Endothelial cell of umbilical vein (primary cell): ENCODE measurements at regions not wholly inside any gene's neighbourhood (a gene's known extent, or its start where the extent isn't known, plus 50 kb on each side); places are given as distances from the start of the nearest gene placed in this dataset.

Experiments used
- BruUV-seq: library from RNA; stranded (reverse); fragments of 400-500 nt; replicated peaks from 2 replicates; lab custom pipeline; 2021; lab: Mats Ljungman, UMichigan
- CTCF ChIA-PET: fragments of 300-600, 350-600 bp; sonication (Branson Sonifier 250); formaldehyde crosslinking; loops from one replicate; lab custom pipeline; 2021; ENCODE audit warnings: antibody characterized with exemption, inconsistent platforms; lab: Charles Lee
- POLR2A ChIA-PET: fragments of 300-600, 350-600 bp; sonication (Branson Sonifier 250); formaldehyde crosslinking; loops from one replicate; lab custom pipeline; 2021; ENCODE audit warnings: antibody characterized with exemption, inconsistent platforms; lab: Charles Lee
- DNase-seq: peaks from one replicate; pipeline ENCODE4 v3.0.0-alpha.2; 2011; ENCODE audit warnings: low read depth, low spot score
- FAIRE-seq: peaks from 2 replicates; lab custom pipeline; 2011; peaks lifted over from hg19 to GRCh38; lab: Jason Lieb, UNC
- H2AFZ ChIP-seq: 2 replicates; pipeline ENCODE4 v1.6.0; 2012; ENCODE audit warnings: low read depth, low read length, control low read depth, inconsistent platforms
- H3K27ac ChIP-seq: 2 replicates; pipeline ENCODE4 v1.5.1; 2011; ENCODE audit warnings: low read depth, mild to moderate bottlenecking, control low read depth, low read length, moderate library complexity; ENCODE audit not compliant: insufficient read depth
- H3K27me3 ChIP-seq, 2 experiments: 2 replicates each; pipeline versions ENCODE4 v1.6.0 to v1.6.1; 2011; ENCODE audit warnings: low read length in 2 of 2, mixed read lengths in 1 of 2; ENCODE audit not compliant: control insufficient read depth in 2 of 2, insufficient read depth in 2 of 2
- H3K36me3 ChIP-seq, 2 experiments: 2 replicates in 1 of 2; 3 replicates in 1 of 2; pipeline ENCODE4 v1.5.1; 2011; ENCODE audit warnings: low read length in 2 of 2, mild to moderate bottlenecking in 1 of 2, moderate library complexity in 1 of 2; ENCODE audit not compliant: control insufficient read depth in 2 of 2, insufficient read depth in 2 of 2; ENCODE audit errors: extremely low read depth in 1 of 2
- H3K4me1 ChIP-seq: 3 replicates; pipeline ENCODE4 v1.5.1; 2011; ENCODE audit warnings: mild to moderate bottlenecking, low read length; ENCODE audit not compliant: control insufficient read depth, insufficient read depth; ENCODE audit errors: extremely low read depth
- H3K4me2 ChIP-seq: 2 replicates; pipeline ENCODE4 v1.6.1; 2011; ENCODE audit warnings: low read length, control low read depth, mixed read lengths; ENCODE audit not compliant: insufficient read depth
- H3K4me3 ChIP-seq, 3 experiments: fragments of 200-600 bp in 1 of 3; sonication (generic), shearing (Covaris generic) in 1 of 3; replicated peaks in 1 of 3; 2 replicates each; pipeline ENCODE4 v1.5.1; 2011 to 2016; ENCODE audit warnings: control low read depth in 3 of 3, low read length in 3 of 3, mild to moderate bottlenecking in 2 of 3, inconsistent platforms in 1 of 3, low read depth in 1 of 3, moderate library complexity in 1 of 3; ENCODE audit not compliant: insufficient read depth in 1 of 3
- H3K79me2 ChIP-seq: 2 replicates; pipeline ENCODE4 v1.6.0; 2012; ENCODE audit warnings: low read length, inconsistent platforms; ENCODE audit not compliant: control insufficient read depth, insufficient read depth
- H3K9ac ChIP-seq: replicated peaks from 2 replicates; pipeline ENCODE3; 2011; ENCODE audit warnings: low read length, control low read depth; ENCODE audit not compliant: insufficient read depth; ENCODE audit errors: extremely low read depth
- H3K9me1 ChIP-seq: replicated peaks from 3 replicates; pipeline ENCODE4 v1.6.0; 2011; ENCODE audit warnings: mild to moderate bottlenecking, low read length; ENCODE audit not compliant: control insufficient read depth, insufficient read depth; ENCODE audit errors: extremely low read depth
- H3K9me3 ChIP-seq: replicated peaks from 2 replicates; pipeline ENCODE4 v1.5.1; 2012; ENCODE audit warnings: low read length, inconsistent platforms; ENCODE audit not compliant: control insufficient read depth, insufficient read depth
- H4K20me1 ChIP-seq: replicated peaks from 2 replicates; pipeline ENCODE3; 2011; ENCODE audit warnings: mild to moderate bottlenecking, low read length; ENCODE audit not compliant: control insufficient read depth, insufficient read depth; ENCODE audit errors: extremely low read depth
- EZH2 ChIP-seq: IDR thresholded peaks from 2 replicates; pipeline ENCODE4 v1.6.1; 2012; ENCODE audit warnings: borderline replicate concordance, low read depth, mild to moderate bottlenecking, moderate library complexity, low read length, inconsistent platforms; ENCODE audit not compliant: severe bottlenecking
- GATA2 ChIP-seq: IDR thresholded peaks from 2 replicates; pipeline ENCODE4 v1.7.0; 2011; ENCODE audit warnings: low read depth, mild to moderate bottlenecking, moderate library complexity, mixed read lengths, low read length; ENCODE audit not compliant: insufficient read length, insufficient read depth
- JUN ChIP-seq: IDR thresholded peaks from 2 replicates; pipeline ENCODE4 v1.6.1; 2011; ENCODE audit warnings: borderline replicate concordance, low read depth; ENCODE audit not compliant: insufficient read length, insufficient read depth
- POLR2A ChIP-seq: IDR thresholded peaks from 2 replicates; pipeline ENCODE4 v1.6.1; 2012; ENCODE audit warnings: low read depth, mild to moderate bottlenecking, control low read depth, low read length
- POLR2AphosphoS5 ChIP-seq: IDR thresholded peaks from 2 replicates; pipeline ENCODE4 v1.6.1; 2012; ENCODE audit warnings: low read depth, mild to moderate bottlenecking, control low read depth, low read length, moderate library complexity; ENCODE audit not compliant: insufficient read depth
- dilution Hi-C: fragments of 300-500 bp; cut with MboI; formaldehyde crosslinking; loops from one replicate; pipeline ENCODE4 v1.15.0; 2019; ENCODE audit warnings: low sequenced_read_pairs; ENCODE audit not compliant: extremely low pct_ligation_motif_present
- intact Hi-C: fragments of 100-400 bp; cut with micrococcal nuclease; formaldehyde crosslinking; loops from one replicate; pipeline ENCODE4 v1.10.0; 2022
- TF ChIP-seq, protein P1 (sequence below), 2 donors: IDR thresholded peaks; 1 replicate in 1 of 2; 2 replicates in 1 of 2; pipeline ENCODE4 v1.5.1; 2011; ENCODE audit warnings: low read length in 2 of 2, mild to moderate bottlenecking in 2 of 2, moderate library complexity in 2 of 2, control low read depth in 1 of 2, inconsistent platforms in 1 of 2, low read depth in 1 of 2; ENCODE audit not compliant: insufficient read depth in 1 of 2; ENCODE audit errors: extremely low read depth in 1 of 2

- no peaks in the 10 kb centered on the region for H3K27me3 ChIP-seq
- no peaks in the 10 kb centered on the region for H3K9me1 ChIP-seq
- no TSS peak for BruUV-seq
- H3K36me3 ChIP-seq: no peaks in the 10 kb centered on the region
- H3K9me3 ChIP-seq: no peaks in the 10 kb centered on the region
- ChIA-PET POLR2A (no interaction called here), CTCF (no interaction called here)
- no peak overlapping the region for H3K27ac ChIP-seq
- no peak overlapping the region for H3K4me2 ChIP-seq
- H3K9ac ChIP-seq: no peak overlapping the region
- dilution Hi-C loops (no loop called here), intact Hi-C loops (no loop called here)
- H3K79me2 ChIP-seq: no peaks in the 10 kb centered on the region
- H4K20me1 ChIP-seq: no peaks in the 10 kb centered on the region
- H3K4me3 ChIP-seq: no peak overlapping the region
- no peak for FAIRE-seq
- TF ChIP-seq POLR2A (no peak), POLR2AphosphoS5 (no peak), EZH2 (no peak), JUN (no peak), GATA2 (no peak)
- TF ChIP-seq, protein P1, sequence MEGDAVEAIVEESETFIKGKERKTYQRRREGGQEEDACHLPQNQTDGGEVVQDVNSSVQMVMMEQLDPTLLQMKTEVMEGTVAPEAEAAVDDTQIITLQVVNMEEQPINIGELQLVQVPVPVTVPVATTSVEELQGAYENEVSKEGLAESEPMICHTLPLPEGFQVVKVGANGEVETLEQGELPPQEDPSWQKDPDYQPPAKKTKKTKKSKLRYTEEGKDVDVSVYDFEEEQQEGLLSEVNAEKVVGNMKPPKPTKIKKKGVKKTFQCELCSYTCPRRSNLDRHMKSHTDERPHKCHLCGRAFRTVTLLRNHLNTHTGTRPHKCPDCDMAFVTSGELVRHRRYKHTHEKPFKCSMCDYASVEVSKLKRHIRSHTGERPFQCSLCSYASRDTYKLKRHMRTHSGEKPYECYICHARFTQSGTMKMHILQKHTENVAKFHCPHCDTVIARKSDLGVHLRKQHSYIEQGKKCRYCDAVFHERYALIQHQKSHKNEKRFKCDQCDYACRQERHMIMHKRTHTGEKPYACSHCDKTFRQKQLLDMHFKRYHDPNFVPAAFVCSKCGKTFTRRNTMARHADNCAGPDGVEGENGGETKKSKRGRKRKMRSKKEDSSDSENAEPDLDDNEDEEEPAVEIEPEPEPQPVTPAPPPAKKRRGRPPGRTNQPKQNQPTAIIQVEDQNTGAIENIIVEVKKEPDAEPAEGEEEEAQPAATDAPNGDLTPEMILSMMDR (IDR thresholded peaks at IDR 0.05; ENCODE audit: extremely low read depth in 1 of 2, insufficient read depth in 1 of 2, low read depth in 1 of 2, low read length in 2 of 2): no peak
- H3K4me1 ChIP-seq: no peaks in the 10 kb centered on the region
- no peak for DNase-seq
- no peak overlapping the region for H2AFZ ChIP-seq
Measured at GRCh38 chr11:92744929-92745585, 224.4 kb upstream of the MTNR1B start.
